Naive B cell (primary cell): ENCODE measurements at regions not wholly inside any gene's neighbourhood (a gene's known extent, or its start where the extent isn't known, plus 50 kb on each side); places are given as distances from the start of the nearest gene placed in this dataset.

ENCODE experiments used
- ATAC-seq, 2 donors: fragments of 150-1000 bp; cut with Tn5 transposase; 2 replicates each; pipeline ENCODE4 v1.10.0; 2021; ENCODE audit warnings: low read depth in 2 of 2, mild to moderate bottlenecking in 2 of 2, moderate library complexity in 2 of 2
- DNase-seq: peaks from one replicate; pipeline ENCODE4 v3.0.0; 2022
- H3K27ac Mint-ChIP-seq, 6 donors: one replicate each; pipeline ENCODE4 v1.8.0; 2020 to 2022; ENCODE audit warnings: mild to moderate bottlenecking in 6 of 6, mixed read lengths in 6 of 6, moderate library complexity in 5 of 6, inconsistent platforms in 2 of 6
- H3K27me3 Mint-ChIP-seq, 3 donors: one replicate each; pipeline ENCODE4 v1.8.0; 2021 to 2022; ENCODE audit warnings: mixed read lengths in 3 of 3, mild to moderate bottlenecking in 1 of 3
- H3K36me3 Mint-ChIP-seq, 2 donors: one replicate each; pipeline ENCODE4 v1.8.0; 2020 to 2022; ENCODE audit warnings: mixed read lengths in 2 of 2, inconsistent platforms in 1 of 2, mild to moderate bottlenecking in 1 of 2
- H3K4me1 Mint-ChIP-seq, 3 donors: one replicate each; pipeline ENCODE4 v1.8.0; 2020 to 2022; ENCODE audit warnings: mixed read lengths in 3 of 3, inconsistent platforms in 1 of 3, mild to moderate bottlenecking in 1 of 3, moderate library complexity in 1 of 3
- H3K4me3 Mint-ChIP-seq, 8 donors: one replicate each; pipeline ENCODE4 v1.8.0; 2020 to 2022; ENCODE audit warnings: mild to moderate bottlenecking in 8 of 8, mixed read lengths in 8 of 8, moderate library complexity in 8 of 8, inconsistent platforms in 2 of 8
- H3K9me3 Mint-ChIP-seq, 7 donors: one replicate each; pipeline ENCODE4 v1.8.0; 2020 to 2022; ENCODE audit warnings: mixed read lengths in 7 of 7, mild to moderate bottlenecking in 5 of 7, inconsistent platforms in 2 of 7, moderate library complexity in 1 of 7

- no peak overlapping the region for H3K27ac Mint-ChIP-seq
- H3K27me3 Mint-ChIP-seq, result no peaks in the 10 kb centered on the region
- DNase-seq, result no peak
- H3K9me3 Mint-ChIP-seq, result peaks cover 2 to 15% (median 9%) of the 10 kb centered on the region in 7 donors
- no peak overlapping the region for H3K4me3 Mint-ChIP-seq
- no peaks in the 10 kb centered on the region for H3K4me1 Mint-ChIP-seq
- H3K36me3 Mint-ChIP-seq, result no peaks in the 10 kb centered on the region
- ATAC-seq, result no peak
Measured at GRCh38 chr3:162441716-162442115, 945.1 kb downstream of the OTOL1 start.

- Mint-ChIP-seq H3K9me3 (peaks cover 1 to 15% (median 7%) of the 10 kb centered on the region in 7 donors), H3K27me3 (no peaks in the 10 kb centered on the region), H3K4me1 (no peaks in the 10 kb centered on the region), H3K36me3 (no peaks in the 10 kb centered on the region), H3K27ac (no peak overlapping the region), H3K4me3 (no peak overlapping the region)
- ATAC-seq, result no peak
- no peak for DNase-seq
Measured at GRCh38 chr3:162443376-162443775, 946.8 kb downstream of the OTOL1 start.

GRCh38 chr3:162468791-162469190, 972.2 kb downstream of the OTOL1 start:
- ATAC-seq (no peak), DNase-seq (no peak)
- H3K36me3 Mint-ChIP-seq, result no peaks in the 10 kb centered on the region
- no peak overlapping the region for H3K4me3 Mint-ChIP-seq
- H3K4me1 Mint-ChIP-seq, result no peaks in the 10 kb centered on the region
- H3K27ac Mint-ChIP-seq, result no peak overlapping the region
- peaks cover 0 to 19% (median 1%) of the 10 kb centered on the region in 7 donors for H3K9me3 Mint-ChIP-seq
- H3K27me3 Mint-ChIP-seq, result no peaks in the 10 kb centered on the region

GRCh38 chr3:162487138-162487537, 990.5 kb downstream of the OTOL1 start:
- Mint-ChIP-seq H3K9me3 (peaks cover 0 to 6% (median 2%) of the 10 kb centered on the region in 7 donors), H3K4me3 (no peak overlapping the region), H3K4me1 (no peaks in the 10 kb centered on the region), H3K27ac (no peak overlapping the region), H3K27me3 (no peaks in the 10 kb centered on the region), H3K36me3 (no peaks in the 10 kb centered on the region)
- DNase-seq (no peak), ATAC-seq (no peak)

- Mint-ChIP-seq H3K27ac (no peak overlapping the region), H3K36me3 (no peaks in the 10 kb centered on the region), H3K9me3 (peaks cover 0 to 6% (median 0%) of the 10 kb centered on the region in 7 donors), H3K27me3 (no peaks in the 10 kb centered on the region), H3K4me1 (no peaks in the 10 kb centered on the region), H3K4me3 (no peak overlapping the region)
- DNase-seq, result no peak
- ATAC-seq, result no peak
Measured at GRCh38 chr3:162489853-162490252, 993.2 kb downstream of the OTOL1 start.

- Mint-ChIP-seq H3K4me1 (no peaks in the 10 kb centered on the region), H3K27me3 (no peaks in the 10 kb centered on the region), H3K36me3 (no peaks in the 10 kb centered on the region), H3K4me3 (no peak overlapping the region), H3K27ac (no peak overlapping the region), H3K9me3 (peaks cover 0 to 6% (median 5%) of the 10 kb centered on the region in 7 donors)
- DNase-seq, result no peak
- no peak for ATAC-seq
Measured at GRCh38 chr3:162491952-162492351, 995.3 kb downstream of the OTOL1 start.

- Mint-ChIP-seq H3K36me3 (no peaks in the 10 kb centered on the region), H3K4me3 (no peak overlapping the region), H3K4me1 (no peaks in the 10 kb centered on the region), H3K27me3 (no peaks in the 10 kb centered on the region), H3K27ac (no peak overlapping the region), H3K9me3 (peaks cover 0 to 6% (median 5%) of the 10 kb centered on the region in 7 donors)
- DNase-seq (no peak), ATAC-seq (no peak)
Measured at GRCh38 chr3:162492446-162493081, 996.0 kb downstream of the OTOL1 start.

- H3K4me3 Mint-ChIP-seq, result no peak overlapping the region
- no peaks in the 10 kb centered on the region for H3K36me3 Mint-ChIP-seq
- no peak overlapping the region for H3K27ac Mint-ChIP-seq
- no peaks in the 10 kb centered on the region for H3K4me1 Mint-ChIP-seq
- no peak for ATAC-seq
- DNase-seq, result no peak
- peaks cover 0 to 10% (median 5%) of the 10 kb centered on the region in 7 donors for H3K9me3 Mint-ChIP-seq
- H3K27me3 Mint-ChIP-seq, result no peaks in the 10 kb centered on the region
Measured at GRCh38 chr3:162498626-162499025, 1002.0 kb downstream of the OTOL1 start.

- no peak overlapping the region for H3K4me3 Mint-ChIP-seq
- no peaks in the 10 kb centered on the region for H3K27me3 Mint-ChIP-seq
- no peaks in the 10 kb centered on the region for H3K36me3 Mint-ChIP-seq
- H3K27ac Mint-ChIP-seq, result no peak overlapping the region
- DNase-seq (no peak), ATAC-seq (no peak)
- H3K4me1 Mint-ChIP-seq, result no peaks in the 10 kb centered on the region
- H3K9me3 Mint-ChIP-seq, result peaks cover 0 to 6% (median under 1%) of the 10 kb centered on the region in 7 donors
Measured at GRCh38 chr3:162507397-162507796, 1010.8 kb downstream of the OTOL1 start.

GRCh38 chr3:162512488-162512887, 1015.9 kb downstream of the OTOL1 start:
- H3K27ac Mint-ChIP-seq, result no peak overlapping the region
- no peaks in the 10 kb centered on the region for H3K27me3 Mint-ChIP-seq
- H3K9me3 Mint-ChIP-seq, result peaks cover 0 to 11% (median 0%) of the 10 kb centered on the region in 7 donors
- H3K4me3 Mint-ChIP-seq, result no peak overlapping the region
- ATAC-seq (no peak), DNase-seq (no peak)
- H3K36me3 Mint-ChIP-seq, result no peaks in the 10 kb centered on the region
- H3K4me1 Mint-ChIP-seq, result no peaks in the 10 kb centered on the region

GRCh38 chr3:162517110-162517509, 1020.5 kb downstream of the OTOL1 start:
- Mint-ChIP-seq H3K36me3 (no peaks in the 10 kb centered on the region), H3K27me3 (no peaks in the 10 kb centered on the region), H3K9me3 (peaks cover 0 to 21% (median 0%) of the 10 kb centered on the region in 7 donors), H3K27ac (no peak overlapping the region), H3K4me1 (no peaks in the 10 kb centered on the region), H3K4me3 (no peak overlapping the region)
- ATAC-seq (no peak), DNase-seq (no peak)

- Mint-ChIP-seq H3K27ac (no peak overlapping the region), H3K9me3 (peaks cover 0 to 10% (median 0%) of the 10 kb centered on the region in 7 donors), H3K36me3 (no peaks in the 10 kb centered on the region), H3K4me1 (no peaks in the 10 kb centered on the region), H3K4me3 (no peak overlapping the region), H3K27me3 (no peaks in the 10 kb centered on the region)
- ATAC-seq (no peak), DNase-seq (no peak)
Measured at GRCh38 chr3:162521669-162522068, 1025.1 kb downstream of the OTOL1 start.

- ATAC-seq (no peak), DNase-seq (no peak)
- H3K9me3 Mint-ChIP-seq, result peaks cover 0 to 10% (median 0%) of the 10 kb centered on the region in 7 donors
- no peaks in the 10 kb centered on the region for H3K27me3 Mint-ChIP-seq
- no peaks in the 10 kb centered on the region for H3K36me3 Mint-ChIP-seq
- no peaks in the 10 kb centered on the region for H3K4me1 Mint-ChIP-seq
- no peak overlapping the region for H3K27ac Mint-ChIP-seq
- H3K4me3 Mint-ChIP-seq, result no peak overlapping the region
Measured at GRCh38 chr3:162525066-162525742, 1028.6 kb downstream of the OTOL1 start.

GRCh38 chr3:162525771-162526170, 1029.2 kb downstream of the OTOL1 start:
- Mint-ChIP-seq H3K4me1 (no peaks in the 10 kb centered on the region), H3K27me3 (no peaks in the 10 kb centered on the region), H3K27ac (no peak overlapping the region)

More at GRCh38 chr3:162525771-162526170, 1029.2 kb downstream of the OTOL1 start:
- no peaks in the 10 kb centered on the region for H3K36me3 Mint-ChIP-seq
- no peak for DNase-seq
- no peak for ATAC-seq
- peaks cover 0 to 10% (median 0%) of the 10 kb centered on the region in 7 donors for H3K9me3 Mint-ChIP-seq
- no peak overlapping the region for H3K4me3 Mint-ChIP-seq
